GM12878 (cell line): ENCODE measurements at regions not wholly inside any gene's neighbourhood (a gene's known extent, or its start where the extent isn't known, plus 50 kb on each side); places are given as distances from the start of the nearest gene placed in this dataset.

Source experiments
- ATAC-seq: fragments of 200-7000 bp; cut with Tn5 transposase; 3 replicates; pipeline ENCODE4 v1.9.1; 2020; ENCODE audit warnings: mild to moderate bottlenecking, moderate library complexity
- BruUV-seq: library from RNA; stranded (reverse); fragments of 400-500 nt; replicated peaks from 2 replicates; lab custom pipeline; 2021; lab: Mats Ljungman, UMichigan
- CTCF ChIA-PET: fragments of 300-600 bp; sonication (Branson Sonifier 250); formaldehyde crosslinking; extraction: SDS; loops from one replicate; lab custom pipeline; 2021; ENCODE audit warnings: inconsistent platforms; lab: Yijun Ruan, JAX
- POLR2A ChIA-PET: fragments of 350-600 bp; formaldehyde crosslinking; extraction: SDS; loops from one replicate; lab custom pipeline; 2021; ENCODE audit warnings: inconsistent platforms; lab: Charles Lee
- RAD21 ChIA-PET: fragments of 300-600 bp; sonication (Branson Sonifier 250); formaldehyde crosslinking; loops from one replicate; lab custom pipeline; 2023; ENCODE audit warnings: antibody characterized with exemption; ENCODE audit not compliant: unreplicated experiment; lab: Charles Lee
- SMC1A ChIA-PET: fragments of 300-600 bp; sonication (Branson Sonifier 250); formaldehyde crosslinking; loops from one replicate; lab custom pipeline; 2023; ENCODE audit not compliant: unreplicated experiment, uncharacterized antibody; lab: Charles Lee
- DNase-seq: peaks from one replicate; pipeline ENCODE4 v3.0.0-alpha.2; 2011; ENCODE audit warnings: low read depth, low spot score
- FAIRE-seq: peaks from 3 replicates; lab custom pipeline; 2011; peaks lifted over from hg19 to GRCh38; lab: Jason Lieb, UNC
- H2AFZ ChIP-seq: 2 replicates; pipeline ENCODE4 v1.6.0; 2011; ENCODE audit warnings: low read depth, low read length, control low read depth; ENCODE audit not compliant: control insufficient read depth
- H3K27ac ChIP-seq: 2 replicates; pipeline ENCODE4 v1.5.1; 2011; ENCODE audit warnings: control low read depth; ENCODE audit not compliant: control insufficient read depth, insufficient read depth
- H3K27me3 ChIP-seq, 2 experiments: replicated peaks in 1 of 2; 2 replicates each; pipeline versions ENCODE4 v1.6.0 to v1.6.1; 2011; ENCODE audit warnings: low read length in 1 of 2; ENCODE audit not compliant: control insufficient read depth in 2 of 2, insufficient read depth in 2 of 2
- H3K36me3 ChIP-seq, 2 experiments: 2 replicates each; pipeline ENCODE4 v1.5.1; 2011; ENCODE audit warnings: low read length in 1 of 2; ENCODE audit not compliant: control insufficient read depth in 2 of 2, insufficient read depth in 2 of 2
- H3K4me1 ChIP-seq: 2 replicates; pipeline ENCODE4 v1.6.1; 2011; ENCODE audit warnings: mild to moderate bottlenecking, low read length, moderate library complexity, mixed read lengths; ENCODE audit not compliant: control insufficient read depth, insufficient read depth
- H3K4me2 ChIP-seq: 2 replicates; pipeline ENCODE4 v1.6.0; 2011; ENCODE audit warnings: control low read depth; ENCODE audit not compliant: control insufficient read depth, insufficient read depth
- H3K4me3 ChIP-seq: fragments of 200-600 bp; sonication (generic); 2 replicates; pipeline ENCODE4 v1.5.1; 2016
- H3K79me2 ChIP-seq: 2 replicates; pipeline ENCODE4 v1.6.0; 2011; ENCODE audit warnings: low read length; ENCODE audit not compliant: control insufficient read depth, insufficient read depth
- H3K9ac ChIP-seq: 2 replicates; pipeline ENCODE4 v1.8.0; 2011; ENCODE audit warnings: low read length, control low read depth, mixed read lengths; ENCODE audit not compliant: control insufficient read depth, insufficient read depth
- H3K9me3 ChIP-seq: replicated peaks from 3 replicates; pipeline ENCODE4 v1.5.1; 2011; ENCODE audit warnings: mild to moderate bottlenecking, low read length; ENCODE audit not compliant: control insufficient read depth, insufficient read depth
- H4K20me1 ChIP-seq: 2 replicates; pipeline ENCODE4 v1.6.0; 2011; ENCODE audit not compliant: control insufficient read depth, insufficient read depth
- CREM ChIP-seq: IDR thresholded peaks from 2 replicates; pipeline ENCODE4 v1.6.1; 2014; ENCODE audit warnings: antibody characterized with exemption, low read depth
- IKZF1 ChIP-seq: fragments of 450-650 bp; conservative IDR thresholded peaks from 2 replicates; pipeline ENCODE4 v1.6.1; 2017; ENCODE audit warnings: antibody characterized with exemption, mild to moderate bottlenecking
- JUNB ChIP-seq: IDR thresholded peaks from 2 replicates; pipeline ENCODE4 v1.6.1; 2016; ENCODE audit warnings: antibody characterized with exemption, mild to moderate bottlenecking
- NKRF ChIP-seq: fragments of 450-650 bp; conservative IDR thresholded peaks from 2 replicates; pipeline ENCODE4 v1.6.1; 2017; ENCODE audit warnings: mild to moderate bottlenecking, moderate library complexity
- RUNX3 ChIP-seq: IDR thresholded peaks from 2 replicates; pipeline ENCODE4 v1.6.1; 2012; ENCODE audit warnings: low read length, inconsistent platforms
- SRF ChIP-seq, 2 experiments: IDR thresholded peaks; 2 replicates each; pipeline ENCODE4 v1.6.1; 2011; ENCODE audit warnings: low read depth in 2 of 2, low read length in 2 of 2, mild to moderate bottlenecking in 1 of 2, moderate library complexity in 1 of 2
- TARDBP ChIP-seq: IDR thresholded peaks from 2 replicates; pipeline ENCODE4 v1.6.1; 2016; ENCODE audit warnings: borderline replicate concordance
- ZSCAN29 ChIP-seq: fragments of 450-650 bp; IDR thresholded peaks from 2 replicates; pipeline ENCODE4 v1.6.1; 2017; ENCODE audit warnings: mild to moderate bottlenecking, moderate library complexity
- WGBS: methylation state at CpG from one replicate; pipeline ENCODE4 v1.1.6; 2016; ENCODE audit warnings: low lambda C conversion rate; ENCODE audit not compliant: insufficient replicate concordance, insufficient coverage; ENCODE audit errors: missing lambda C conversion rate; 5-methylcytosine and 5-hydroxymethylcytosine counted together
- in situ Hi-C: fragments of 300-500 bp; cut with MboI; formaldehyde crosslinking; loops from 9 replicates; pipeline ENCODE4 v1.14.3; 2018; ENCODE audit warnings: mixed read lengths
- intact Hi-C: fragments of 100-400 bp; cut with micrococcal nuclease; formaldehyde crosslinking; loops from one replicate; pipeline ENCODE4 v1.14.2; 2022; ENCODE audit not compliant: unreplicated experiment

- Histone ChIP-seq H3K4me2 (no peak overlapping the region), H3K36me3 (no peaks in the 10 kb centered on the region), H3K27me3 (no peaks in the 10 kb centered on the region), H3K4me1 (no peaks in the 10 kb centered on the region), H4K20me1 (no peaks in the 10 kb centered on the region), H3K9me3 (peaks cover 5% of the 10 kb centered on the region; the same call in 2 of the 3 replicates), H2AFZ (no peak overlapping the region), H3K9ac (no peak overlapping the region), H3K27ac (no peak overlapping the region), H3K79me2 (no peaks in the 10 kb centered on the region), H3K4me3 (no peak overlapping the region)
- ChIA-PET POLR2A (no interaction called here), CTCF (no interaction called here), SMC1A (no interaction called here), RAD21 (no interaction called here)
- TF ChIP-seq NKRF: no peak
- TF ChIP-seq CREM: no peak
- no peak for TF ChIP-seq RUNX3
- no TSS peak for BruUV-seq
- no peak for DNase-seq
- ATAC-seq: no peak
- intact Hi-C loops (loop anchor here (10.0 kb wide), 1 partner anchor 383 kb away; the partner anchor contains the start of gene GAS1), in situ Hi-C loops (loop anchor here (5.0 to 10.0 kb wide), 3 partner anchors 713 to 900 kb away; no protein-coding TSS in a partner anchor)
- FAIRE-seq: no peak
- 0% methylated on average over 3 of the region's 3 CpGs for WGBS
These were observed 170.0 kb upstream of the DAPK1 start for GRCh38 chr9:87327575-87328125.

- SMC1A ChIA-PET: no interaction called here
- Histone ChIP-seq H3K4me2 (no peak overlapping the region), H3K9ac (no peak overlapping the region), H3K36me3 (no peaks in the 10 kb centered on the region), H3K4me1 (peaks cover 4% of the 10 kb centered on the region; the same call in 1 of the 2 replicates), H3K9me3 (peaks cover 5% of the 10 kb centered on the region; the same call in 2 of the 3 replicates), H3K79me2 (no peaks in the 10 kb centered on the region), H3K4me3 (no peak overlapping the region), H2AFZ (no peak overlapping the region), H3K27me3 (no peaks in the 10 kb centered on the region), H4K20me1 (no peaks in the 10 kb centered on the region), H3K27ac (no peak overlapping the region)
- no peak for ATAC-seq
- no TSS peak for BruUV-seq
- TF ChIP-seq SRF (IDR thresholded peaks at IDR 0.05; ENCODE audit: low read depth in 2 of 2, low read length in 2 of 2) (no peak), IKZF1 (no peak), JUNB (no peak), TARDBP (no peak), CREM (no peak), ZSCAN29 (no peak)
- POLR2A ChIA-PET: no interaction called here
- in situ Hi-C loops (no loop called here), intact Hi-C loops (no loop called here)
- CTCF ChIA-PET: no interaction called here
- FAIRE-seq: no peak
- DNase-seq: no peak
- RAD21 ChIA-PET: no interaction called here
- 53% methylated on average over 6 of the region's 6 CpGs for WGBS
These were observed 163.9 kb upstream of the DAPK1 start for GRCh38 chr9:87333802-87334201.
